GM23338 (cell line): ENCODE measurements at regions not wholly inside any gene's neighbourhood (a gene's known extent, or its start where the extent isn't known, plus 50 kb on each side); places are given as distances from the start of the nearest gene placed in this dataset.

Experiments
- ATAC-seq: fragments of 200-7000 bp; cut with Tn5 transposase; 3 replicates; pipeline ENCODE4 v1.9.1; 2020
- DNase-seq: peaks from one replicate; pipeline ENCODE4 v3.0.0-alpha.2; 2015; ENCODE audit warnings: low spot score
- H2AFZ ChIP-seq: fragments of 200-600 bp; sonication (generic); 2 replicates; pipeline ENCODE4 v1.8.0; 2016; ENCODE audit warnings: antibody characterized with exemption, mild to moderate bottlenecking, moderate library complexity
- H3F3A ChIP-seq: fragments of 200-600 bp; sonication (generic); replicated peaks from 2 replicates; pipeline ENCODE4 v1.8.0; 2017; ENCODE audit warnings: antibody characterized with exemption, mixed run types, low read depth
- H3K27ac ChIP-seq: fragments of 200-600 bp; sonication (generic); 2 replicates; pipeline ENCODE4 v1.6.1; 2016; ENCODE audit warnings: low read depth
- H3K27me3 ChIP-seq: fragments of 200-600 bp; sonication (generic); 2 replicates; pipeline ENCODE4 v1.8.0; 2016; ENCODE audit warnings: mild to moderate bottlenecking, mixed run types, moderate library complexity; ENCODE audit not compliant: insufficient read depth
- H3K36me3 ChIP-seq: fragments of 200-600 bp; sonication (generic); 2 replicates; pipeline ENCODE4 v1.8.0; 2016; ENCODE audit warnings: mild to moderate bottlenecking; ENCODE audit not compliant: insufficient read depth
- H3K4me1 ChIP-seq: fragments of 200-600 bp; sonication (generic); 2 replicates; pipeline ENCODE4 v1.8.0; 2016; ENCODE audit warnings: mild to moderate bottlenecking, moderate library complexity; ENCODE audit not compliant: insufficient read depth
- H3K4me2 ChIP-seq: fragments of 200-600 bp; sonication (generic); 2 replicates; pipeline ENCODE4 v1.7.1; 2017; ENCODE audit warnings: mixed run types
- H3K4me3 ChIP-seq: fragments of 200-600 bp; sonication (generic); 2 replicates; pipeline ENCODE4 v1.6.1; 2016; ENCODE audit warnings: mixed run types
- H3K79me2 ChIP-seq: fragments of 200-600 bp; sonication (generic); replicated peaks from 2 replicates; pipeline ENCODE4 v1.8.0; 2017; ENCODE audit warnings: mild to moderate bottlenecking; ENCODE audit not compliant: insufficient read depth
- H3K9me2 ChIP-seq: fragments of 200-600 bp; sonication (generic); 2 replicates; pipeline ENCODE4 v1.8.0; 2017; ENCODE audit not compliant: insufficient read depth
- H4K20me1 ChIP-seq: fragments of 200-600 bp; sonication (generic); replicated peaks from 2 replicates; pipeline ENCODE4 v1.8.0; 2017; ENCODE audit warnings: mild to moderate bottlenecking; ENCODE audit not compliant: insufficient read depth
- H3K27ac Mint-ChIP-seq: 2 replicates; pipeline ENCODE4 v1.8.0; 2020; ENCODE audit warnings: inconsistent platforms, mild to moderate bottlenecking, moderate library complexity, mixed read lengths
- H3K27me3 Mint-ChIP-seq: 3 replicates; pipeline ENCODE4 v1.8.0; 2022; ENCODE audit warnings: low read depth, mild to moderate bottlenecking, moderate library complexity, mixed read lengths, inconsistent platforms; ENCODE audit not compliant: insufficient read depth, poor library complexity
- H3K36me3 Mint-ChIP-seq: 3 replicates; pipeline ENCODE4 v1.8.0; 2021; ENCODE audit warnings: low read depth, mild to moderate bottlenecking, inconsistent platforms, moderate library complexity, mixed read lengths
- H3K4me1 Mint-ChIP-seq: 3 replicates; pipeline ENCODE4 v1.8.0; 2020; ENCODE audit warnings: mild to moderate bottlenecking, inconsistent platforms, mixed read lengths
- H3K4me3 Mint-ChIP-seq: 3 replicates; pipeline ENCODE4 v1.8.0; 2021; ENCODE audit warnings: moderate library complexity, mild to moderate bottlenecking, inconsistent platforms, mixed read lengths
- H3K9me3 Mint-ChIP-seq: 3 replicates; pipeline ENCODE4 v1.8.0; 2020; ENCODE audit warnings: moderate library complexity, mild to moderate bottlenecking, inconsistent platforms, mixed read lengths
- ETS1 ChIP-seq: IDR thresholded peaks from 2 replicates; pipeline ENCODE4 v1.6.1; 2016; ENCODE audit warnings: antibody characterized with exemption
- EZH2phosphoT487 ChIP-seq: fragments of 200-600 bp; sonication (generic); IDR thresholded peaks from one replicate; pipeline ENCODE4 v1.8.1; 2018; ENCODE audit warnings: antibody characterized with exemption; ENCODE audit not compliant: unreplicated experiment
- POLR2AphosphoS5 ChIP-seq: IDR thresholded peaks from 2 replicates; pipeline ENCODE4 v1.6.1; 2016; ENCODE audit warnings: antibody characterized with exemption, low read depth
- REST ChIP-seq: IDR thresholded peaks from one replicate; pipeline ENCODE4 v1.6.1; 2018; ENCODE audit warnings: antibody characterized with exemption; ENCODE audit not compliant: unreplicated experiment
- STAT1 ChIP-seq: IDR thresholded peaks from one replicate; pipeline ENCODE4 v1.6.1; 2016; ENCODE audit warnings: antibody characterized with exemption; ENCODE audit not compliant: unreplicated experiment
- ZNF331 ChIP-seq: fragments of 250-450 bp; sonication (Bioruptor Pico); IDR thresholded peaks from 2 replicates; pipeline ENCODE4 v1.5.0; 2020; ENCODE audit warnings: low read depth, mild to moderate bottlenecking, moderate library complexity
- ZNF462 ChIP-seq: fragments of 250-450 bp; sonication (Bioruptor Pico); IDR thresholded peaks from 2 replicates; pipeline ENCODE4 v1.5.0; 2020; ENCODE audit warnings: mild to moderate bottlenecking, moderate library complexity

GRCh38 chr14:34372786-34373185 lies 89.3 kb downstream of the SPTSSA start (continued):
- TF ChIP-seq ZNF462 (CRISPR knock-in tag) = no peak
- no peak for TF ChIP-seq EZH2phosphoT487
- no peak for TF ChIP-seq ETS1
- no peak for TF ChIP-seq STAT1
- TF ChIP-seq POLR2AphosphoS5 = no peak

- no peaks in the 10 kb centered on the region for H3K9me3 Mint-ChIP-seq
- H3K4me3 Mint-ChIP-seq = no peak overlapping the region
- no peaks in the 10 kb centered on the region for H3K79me2 ChIP-seq
- ATAC-seq (no peak), DNase-seq (no peak)
- H3K36me3 ChIP-seq = no peaks in the 10 kb centered on the region
- peaks cover 6% of the 10 kb centered on the region for H3K27me3 Mint-ChIP-seq
- H3K9me2 ChIP-seq = no peaks in the 10 kb centered on the region
- no peak overlapping the region for H3K4me2 ChIP-seq
- H3K27ac Mint-ChIP-seq = no peak overlapping the region
- 0 out of 3 replicates have a peak, but pooled peaks cover 2% of the 10 kb centered on the region for H3K4me1 Mint-ChIP-seq
- no peak overlapping the region for H2AFZ ChIP-seq
- no peaks in the 10 kb centered on the region for H3K4me1 ChIP-seq
- no peaks in the 10 kb centered on the region for H4K20me1 ChIP-seq
- H3K27me3 ChIP-seq = no peaks in the 10 kb centered on the region
- no peaks in the 10 kb centered on the region for H3F3A ChIP-seq
- no peak overlapping the region for H3K27ac ChIP-seq
- H3K36me3 Mint-ChIP-seq = no peaks in the 10 kb centered on the region
- no peak overlapping the region for H3K4me3 ChIP-seq
- no peak for TF ChIP-seq REST
- no peak for TF ChIP-seq ZNF331
- TF ChIP-seq ETS1 = no peak
Observed at GRCh38 chr14:34369648-34370030, 92.4 kb downstream of the SPTSSA start.
